ENCODE measurements at regions not wholly inside any gene's neighbourhood (a gene's known extent, or its start where the extent isn't known, plus 50 kb on each side); places are given as distances from the start of the nearest gene placed in this dataset.
"Not testable (repeated sequence)": the region's sequence is repeated elsewhere in the genome, so short reads cannot be mapped to it uniquely, and the experiment has no call there.

DNA sequence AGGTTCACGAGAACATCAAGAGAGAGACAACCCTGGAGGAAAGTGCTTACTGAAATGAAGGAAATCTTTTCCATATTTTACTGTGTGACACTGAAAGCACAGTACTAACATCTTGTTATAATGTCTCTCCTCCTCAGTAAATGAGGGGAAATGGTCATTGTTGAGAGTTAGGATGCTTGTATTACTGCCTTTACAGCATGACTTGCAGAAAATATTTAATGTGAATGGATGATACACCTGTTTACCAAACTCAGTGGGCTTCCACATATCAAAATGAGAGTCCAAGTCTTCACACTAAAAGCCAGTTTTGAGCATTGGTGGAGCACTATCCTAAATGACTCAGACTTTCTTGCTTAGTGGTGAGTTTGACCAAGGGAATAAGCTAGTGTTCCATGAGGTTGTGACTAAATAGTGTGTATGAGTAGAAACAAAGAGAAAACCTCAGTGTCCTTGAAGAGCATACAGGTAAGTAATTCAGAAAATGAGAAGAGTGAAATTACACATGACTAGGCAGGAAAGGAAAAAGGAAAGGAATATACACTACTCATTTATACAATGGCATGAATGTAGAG is 930.7 kb upstream of the CELF4 start:
- H3K4me1 ChIP-seq (ENCODE audit: control insufficient read depth in 2 of 2, insufficient read depth in 2 of 2, low read length in 2 of 2): no peaks in the 10 kb centered on the region
- H3K9me3 ChIP-seq (ENCODE audit: control insufficient read depth in 2 of 2, low read length in 2 of 2): peaks cover 0 to 2% of the 10 kb centered on the region in 2 donors
- no peaks in the 10 kb centered on the region for H3K27me3 ChIP-seq (ENCODE audit: control insufficient read depth in 2 of 2, insufficient read depth in 2 of 2, low read length in 2 of 2)
- no peaks in the 10 kb centered on the region for H3K36me3 ChIP-seq (ENCODE audit: control insufficient read depth in 2 of 2, insufficient read depth in 2 of 2, low read length in 2 of 2)
- no peak overlapping the region for H3K27ac ChIP-seq (ENCODE audit: low read depth in 2 of 2, low read length in 2 of 2)
- H3K9ac ChIP-seq (ENCODE audit: low read depth in 1 of 2, low read length in 2 of 2): no peak overlapping the region
- H3K4me3 ChIP-seq (ENCODE audit: low read length in 2 of 2): no peak overlapping the region

DNA sequence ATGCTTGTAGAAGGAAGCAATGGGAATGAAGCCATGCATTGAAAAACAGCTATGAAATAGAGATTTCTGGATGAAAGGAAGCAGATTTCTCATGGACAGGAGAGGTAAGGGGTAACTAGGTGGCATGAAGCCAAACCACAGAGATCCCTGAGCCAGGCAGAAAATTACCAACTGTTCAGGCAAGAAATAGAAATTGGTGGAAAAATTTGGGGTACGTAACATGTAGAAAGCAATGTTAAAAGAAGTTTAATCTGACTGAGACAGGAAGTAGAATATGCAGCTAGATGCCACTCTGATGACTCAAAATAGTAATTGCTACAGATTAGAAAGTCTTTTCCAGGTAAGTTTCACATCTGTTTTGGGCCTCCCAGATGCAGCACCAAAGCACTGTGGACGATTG is 928.5 kb upstream of the CELF4 start:
- no peak overlapping the region for H3K27ac ChIP-seq (ENCODE audit: low read depth in 2 of 2, low read length in 2 of 2)
- H3K9ac ChIP-seq (ENCODE audit: low read depth in 1 of 2, low read length in 2 of 2): no peak overlapping the region
- H3K4me1 ChIP-seq (ENCODE audit: control insufficient read depth in 2 of 2, insufficient read depth in 2 of 2, low read length in 2 of 2): no peaks in the 10 kb centered on the region
- no peaks in the 10 kb centered on the region for H3K36me3 ChIP-seq (ENCODE audit: control insufficient read depth in 2 of 2, insufficient read depth in 2 of 2, low read length in 2 of 2)
- no peaks in the 10 kb centered on the region for H3K27me3 ChIP-seq (ENCODE audit: control insufficient read depth in 2 of 2, insufficient read depth in 2 of 2, low read length in 2 of 2)
- peaks cover 0 to 2% of the 10 kb centered on the region in 2 donors for H3K9me3 ChIP-seq (ENCODE audit: control insufficient read depth in 2 of 2, low read length in 2 of 2)
- H3K4me3 ChIP-seq (ENCODE audit: low read length in 2 of 2): no peak overlapping the region

DNA sequence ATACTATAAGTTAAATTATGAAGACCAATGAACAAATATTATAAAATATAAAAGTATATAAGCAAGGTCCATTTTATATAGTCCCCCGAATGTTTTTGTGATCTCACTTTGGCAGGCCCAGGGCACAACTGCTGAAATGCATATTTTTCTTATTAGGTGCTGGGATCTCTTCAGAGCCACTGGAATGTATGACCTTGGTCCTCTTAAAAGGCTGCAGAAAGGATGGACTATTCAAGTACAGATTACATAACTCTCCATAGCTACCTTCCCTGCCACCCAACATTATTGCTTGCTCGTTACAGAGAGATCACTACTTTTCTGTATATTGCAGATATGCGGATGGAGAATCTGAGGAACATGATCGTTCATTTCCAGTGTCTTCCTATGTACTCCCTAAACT is 925.6 kb upstream of the CELF4 start:
- no peaks in the 10 kb centered on the region for H3K36me3 ChIP-seq (ENCODE audit: control insufficient read depth in 2 of 2, insufficient read depth in 2 of 2, low read length in 2 of 2)
- H3K4me1 ChIP-seq (ENCODE audit: control insufficient read depth in 2 of 2, insufficient read depth in 2 of 2, low read length in 2 of 2): no peaks in the 10 kb centered on the region
- no peak overlapping the region for H3K9ac ChIP-seq (ENCODE audit: low read depth in 1 of 2, low read length in 2 of 2)
- no peak overlapping the region for H3K4me3 ChIP-seq (ENCODE audit: low read length in 2 of 2)
- peaks cover 0 to 2% of the 10 kb centered on the region in 2 donors for H3K9me3 ChIP-seq (ENCODE audit: control insufficient read depth in 2 of 2, low read length in 2 of 2)
- no peaks in the 10 kb centered on the region for H3K27me3 ChIP-seq (ENCODE audit: control insufficient read depth in 2 of 2, insufficient read depth in 2 of 2, low read length in 2 of 2)
- no peak overlapping the region for H3K27ac ChIP-seq (ENCODE audit: low read depth in 2 of 2, low read length in 2 of 2)

DNA sequence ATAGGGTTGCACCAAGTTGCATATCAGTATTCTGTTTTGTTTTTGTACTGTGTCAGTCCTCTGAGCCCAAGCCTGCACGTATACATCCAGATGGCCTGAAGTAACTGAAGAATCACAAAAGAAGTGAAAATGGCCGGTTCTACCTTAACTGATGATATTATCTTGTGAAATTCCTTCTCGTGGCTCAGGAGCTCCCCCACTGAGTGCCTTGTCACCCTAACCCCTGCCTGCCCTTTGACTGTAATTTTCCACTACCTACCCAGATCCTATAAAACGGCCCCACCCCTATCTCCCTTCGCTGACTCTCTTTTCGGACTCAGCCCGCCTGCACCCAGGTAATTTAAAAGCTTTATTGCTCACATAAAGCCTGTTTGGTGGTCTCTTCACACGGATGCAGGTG is 924.1 kb upstream of the CELF4 start:
- H3K9ac ChIP-seq (ENCODE audit: low read depth in 1 of 2, low read length in 2 of 2); H3K9me3 ChIP-seq (ENCODE audit: control insufficient read depth in 2 of 2, low read length in 2 of 2); H3K4me3 ChIP-seq (ENCODE audit: low read length in 2 of 2); H3K36me3 ChIP-seq (ENCODE audit: control insufficient read depth in 2 of 2, insufficient read depth in 2 of 2, low read length in 2 of 2); H3K4me1 ChIP-seq (ENCODE audit: control insufficient read depth in 2 of 2, insufficient read depth in 2 of 2, low read length in 2 of 2); H3K27me3 ChIP-seq (ENCODE audit: control insufficient read depth in 2 of 2, insufficient read depth in 2 of 2, low read length in 2 of 2); H3K27ac ChIP-seq (ENCODE audit: low read depth in 2 of 2, low read length in 2 of 2): not testable (repeated sequence)

DNA sequence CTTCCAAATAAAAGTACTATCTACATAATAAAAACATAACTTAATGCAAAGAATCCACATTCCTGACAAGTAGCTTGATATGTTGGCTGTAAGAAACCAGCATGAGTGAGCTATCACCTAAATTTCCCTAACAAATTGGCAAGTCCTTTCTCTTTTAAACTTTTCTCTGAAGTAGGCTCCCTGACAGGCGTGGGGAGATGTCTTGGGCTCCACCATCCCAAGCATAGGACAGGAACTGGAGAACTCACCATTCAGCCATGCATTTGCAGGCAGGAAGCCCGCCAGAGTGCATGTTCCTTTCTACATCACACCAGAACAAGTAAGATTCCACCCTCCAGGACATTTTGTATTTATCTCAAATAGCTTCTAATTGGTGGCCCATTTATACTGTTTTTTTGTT is 921.9 kb upstream of the CELF4 start:
- peaks cover 0 to 1% of the 10 kb centered on the region in 2 donors for H3K9me3 ChIP-seq (ENCODE audit: control insufficient read depth in 2 of 2, low read length in 2 of 2)
- H3K4me1 ChIP-seq (ENCODE audit: control insufficient read depth in 2 of 2, insufficient read depth in 2 of 2, low read length in 2 of 2): no peaks in the 10 kb centered on the region
- H3K27me3 ChIP-seq (ENCODE audit: control insufficient read depth in 2 of 2, insufficient read depth in 2 of 2, low read length in 2 of 2): no peaks in the 10 kb centered on the region
- H3K4me3 ChIP-seq (ENCODE audit: low read length in 2 of 2): no peak overlapping the region
- H3K9ac ChIP-seq (ENCODE audit: low read depth in 1 of 2, low read length in 2 of 2): no peak overlapping the region
- H3K27ac ChIP-seq (ENCODE audit: low read depth in 2 of 2, low read length in 2 of 2): no peak overlapping the region
- H3K36me3 ChIP-seq (ENCODE audit: control insufficient read depth in 2 of 2, insufficient read depth in 2 of 2, low read length in 2 of 2): no peaks in the 10 kb centered on the region

DNA sequence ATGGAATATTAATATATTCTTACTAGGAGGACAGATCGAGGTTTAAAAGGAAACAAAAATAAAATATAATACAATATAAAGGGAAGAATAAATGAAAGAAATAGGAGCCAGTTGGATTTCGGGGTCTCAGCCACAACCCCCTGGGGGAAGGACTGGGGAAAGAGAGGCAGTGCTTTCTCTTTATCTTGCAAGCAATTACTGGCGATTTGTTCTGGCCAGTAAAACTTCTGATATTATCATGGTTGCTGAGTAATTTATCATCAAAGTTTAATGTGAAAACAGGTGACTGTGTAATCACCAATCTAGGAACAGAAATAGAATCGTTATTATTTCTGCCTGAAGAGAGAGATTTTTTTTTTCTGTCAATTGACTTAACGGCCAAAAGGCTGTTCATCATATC is 917.7 kb upstream of the CELF4 start:
- Histone ChIP-seq H3K27me3 (ENCODE audit: control insufficient read depth in 2 of 2, insufficient read depth in 2 of 2, low read length in 2 of 2) (no peaks in the 10 kb centered on the region), H3K9ac (ENCODE audit: low read depth in 1 of 2, low read length in 2 of 2) (no peak overlapping the region), H3K4me1 (ENCODE audit: control insufficient read depth in 2 of 2, insufficient read depth in 2 of 2, low read length in 2 of 2) (no peaks in the 10 kb centered on the region), H3K4me3 (ENCODE audit: low read length in 2 of 2) (no peak overlapping the region), H3K9me3 (ENCODE audit: control insufficient read depth in 2 of 2, low read length in 2 of 2) (no peaks in the 10 kb centered on the region), H3K36me3 (ENCODE audit: control insufficient read depth in 2 of 2, insufficient read depth in 2 of 2, low read length in 2 of 2) (no peaks in the 10 kb centered on the region), H3K27ac (ENCODE audit: low read depth in 2 of 2, low read length in 2 of 2) (no peak overlapping the region)

DNA sequence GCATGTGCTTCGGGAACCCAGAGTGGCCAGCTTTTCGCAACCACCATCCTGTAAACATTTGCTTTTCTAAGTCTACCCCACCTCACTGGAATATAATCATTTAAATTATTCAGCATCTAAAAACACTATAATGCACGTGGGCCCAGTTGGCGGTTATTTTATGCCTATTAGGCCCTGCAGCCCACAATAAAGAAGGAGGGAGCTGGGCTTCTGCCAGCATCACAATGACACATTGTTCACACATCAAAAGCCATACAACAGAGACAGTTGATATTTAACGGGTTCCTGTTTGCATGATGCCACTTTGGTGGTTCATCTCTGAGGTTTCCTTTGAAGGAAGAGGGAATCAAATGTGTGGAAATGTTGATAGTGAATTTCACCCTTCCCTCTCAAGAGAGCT is 916.0 kb upstream of the CELF4 start:
- Histone ChIP-seq H3K9ac (ENCODE audit: low read depth in 1 of 2, low read length in 2 of 2) (no peak overlapping the region), H3K27ac (ENCODE audit: low read depth in 2 of 2, low read length in 2 of 2) (no peak overlapping the region), H3K4me3 (ENCODE audit: low read length in 2 of 2) (no peak overlapping the region), H3K27me3 (ENCODE audit: control insufficient read depth in 2 of 2, insufficient read depth in 2 of 2, low read length in 2 of 2) (no peaks in the 10 kb centered on the region), H3K36me3 (ENCODE audit: control insufficient read depth in 2 of 2, insufficient read depth in 2 of 2, low read length in 2 of 2) (no peaks in the 10 kb centered on the region), H3K9me3 (ENCODE audit: control insufficient read depth in 2 of 2, low read length in 2 of 2) (no peaks in the 10 kb centered on the region), H3K4me1 (ENCODE audit: control insufficient read depth in 2 of 2, insufficient read depth in 2 of 2, low read length in 2 of 2) (no peaks in the 10 kb centered on the region)

DNA sequence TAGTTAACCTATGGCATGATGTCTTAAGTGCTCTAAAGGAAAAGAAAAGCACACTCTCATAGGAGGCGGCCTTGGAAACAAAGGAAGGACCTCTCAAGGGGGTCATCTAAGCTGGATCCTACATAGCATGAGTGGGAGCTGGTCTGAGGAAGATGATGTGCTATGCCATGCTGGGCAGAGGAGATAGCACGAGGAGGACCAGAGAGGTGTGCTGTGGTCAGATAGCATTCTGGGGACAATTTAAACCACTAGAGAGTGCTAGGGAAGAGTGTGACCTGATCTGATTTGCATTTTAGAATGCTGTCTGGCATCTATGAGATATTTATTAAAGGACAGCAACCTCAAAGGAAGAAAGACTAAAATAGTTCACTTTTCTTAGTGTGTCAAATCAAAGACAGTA is 910.1 kb upstream of the CELF4 start:
- H3K9me3 ChIP-seq (ENCODE audit: control insufficient read depth in 2 of 2, low read length in 2 of 2): no peaks in the 10 kb centered on the region
- no peak overlapping the region for H3K27ac ChIP-seq (ENCODE audit: low read depth in 2 of 2, low read length in 2 of 2)
- no peaks in the 10 kb centered on the region for H3K4me1 ChIP-seq (ENCODE audit: control insufficient read depth in 2 of 2, insufficient read depth in 2 of 2, low read length in 2 of 2)
- no peaks in the 10 kb centered on the region for H3K27me3 ChIP-seq (ENCODE audit: control insufficient read depth in 2 of 2, insufficient read depth in 2 of 2, low read length in 2 of 2)
- H3K9ac ChIP-seq (ENCODE audit: low read depth in 1 of 2, low read length in 2 of 2): no peak overlapping the region
- H3K4me3 ChIP-seq (ENCODE audit: low read length in 2 of 2): no peak overlapping the region
- no peaks in the 10 kb centered on the region for H3K36me3 ChIP-seq (ENCODE audit: control insufficient read depth in 2 of 2, insufficient read depth in 2 of 2, low read length in 2 of 2)

DNA sequence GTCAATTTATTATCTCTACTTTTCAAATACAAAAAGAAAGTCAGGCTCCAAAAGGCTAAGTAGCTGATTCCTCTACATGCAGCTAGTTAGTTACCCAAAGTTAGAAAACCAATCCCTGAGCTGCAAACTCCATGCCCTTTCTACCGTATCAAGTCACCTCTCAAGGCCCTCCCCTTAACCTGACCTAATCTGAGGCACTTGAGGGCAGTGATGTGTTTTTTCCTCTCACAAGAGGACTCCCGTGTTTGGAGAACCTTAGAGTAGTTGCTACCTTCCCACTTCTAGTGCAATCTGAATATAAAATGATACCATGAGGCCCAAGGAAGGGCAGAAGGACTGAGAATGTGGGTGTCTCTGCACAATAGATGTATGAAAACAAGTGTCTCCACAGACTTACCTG is 907.9 kb upstream of the CELF4 start:
- H3K9me3 ChIP-seq (ENCODE audit: control insufficient read depth in 2 of 2, low read length in 2 of 2): peaks cover 0 to 3% of the 10 kb centered on the region in 2 donors
- no peak overlapping the region for H3K27ac ChIP-seq (ENCODE audit: low read depth in 2 of 2, low read length in 2 of 2)
- H3K4me3 ChIP-seq (ENCODE audit: low read length in 2 of 2): no peak overlapping the region
- H3K4me1 ChIP-seq (ENCODE audit: control insufficient read depth in 2 of 2, insufficient read depth in 2 of 2, low read length in 2 of 2): no peaks in the 10 kb centered on the region
- H3K36me3 ChIP-seq (ENCODE audit: control insufficient read depth in 2 of 2, insufficient read depth in 2 of 2, low read length in 2 of 2): no peaks in the 10 kb centered on the region
- no peak overlapping the region for H3K9ac ChIP-seq (ENCODE audit: low read depth in 1 of 2, low read length in 2 of 2)
- no peaks in the 10 kb centered on the region for H3K27me3 ChIP-seq (ENCODE audit: control insufficient read depth in 2 of 2, insufficient read depth in 2 of 2, low read length in 2 of 2)

DNA sequence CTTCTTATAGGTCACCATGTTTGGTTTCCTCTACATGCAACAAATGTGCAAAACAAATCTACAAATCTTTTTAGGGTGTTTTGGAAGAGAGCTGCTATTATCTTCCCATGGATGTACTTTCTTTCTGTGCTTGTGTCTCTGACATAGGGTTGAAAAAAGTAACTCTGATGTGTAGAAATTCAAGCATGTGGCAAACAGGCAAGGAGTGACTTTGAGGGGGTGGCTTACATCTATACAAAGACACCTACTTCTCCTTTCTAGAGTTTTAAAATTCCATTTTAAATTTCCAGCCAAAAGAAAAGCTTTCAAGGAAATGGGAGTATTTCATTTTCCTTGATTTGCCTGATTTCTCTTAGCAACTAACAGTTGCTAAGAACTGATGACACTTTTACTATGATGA is 904.8 kb upstream of the CELF4 start:
- H3K9me3 ChIP-seq (ENCODE audit: control insufficient read depth in 2 of 2, low read length in 2 of 2): peaks cover 0 to 3% of the 10 kb centered on the region in 2 donors
- no peaks in the 10 kb centered on the region for H3K36me3 ChIP-seq (ENCODE audit: control insufficient read depth in 2 of 2, insufficient read depth in 2 of 2, low read length in 2 of 2)
- no peak overlapping the region for H3K27ac ChIP-seq (ENCODE audit: low read depth in 2 of 2, low read length in 2 of 2)
- H3K4me1 ChIP-seq (ENCODE audit: control insufficient read depth in 2 of 2, insufficient read depth in 2 of 2, low read length in 2 of 2): no peaks in the 10 kb centered on the region
- H3K27me3 ChIP-seq (ENCODE audit: control insufficient read depth in 2 of 2, insufficient read depth in 2 of 2, low read length in 2 of 2): no peaks in the 10 kb centered on the region
- no peak overlapping the region for H3K4me3 ChIP-seq (ENCODE audit: low read length in 2 of 2)
- H3K9ac ChIP-seq (ENCODE audit: low read depth in 1 of 2, low read length in 2 of 2): no peak overlapping the region

DNA sequence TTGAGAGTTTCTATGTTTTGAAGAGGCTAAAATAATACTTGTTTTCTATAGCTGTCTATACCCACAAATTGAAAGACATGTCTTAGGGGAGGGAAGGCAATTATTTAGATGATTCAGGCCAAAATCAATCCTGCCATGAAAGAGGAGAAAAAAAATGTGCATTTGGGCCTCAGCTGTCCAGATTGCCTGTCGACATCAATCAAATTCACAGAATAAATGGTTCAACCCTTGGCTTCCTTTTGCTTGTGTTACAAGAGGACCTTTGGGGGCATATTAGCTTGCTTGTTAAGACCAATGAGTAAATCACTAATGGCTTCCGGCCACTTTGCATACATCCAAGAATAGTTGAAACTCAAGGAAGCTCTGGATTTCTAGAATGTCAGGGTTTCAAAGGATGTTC is 900.8 kb upstream of the CELF4 start:
- Histone ChIP-seq H3K9me3 (ENCODE audit: control insufficient read depth in 2 of 2, low read length in 2 of 2) (peaks cover 0 to 3% of the 10 kb centered on the region in 2 donors), H3K4me1 (ENCODE audit: control insufficient read depth in 2 of 2, insufficient read depth in 2 of 2, low read length in 2 of 2) (no peaks in the 10 kb centered on the region)

More for the DNA sequence above, 900.8 kb upstream of the CELF4 start:
- Histone ChIP-seq H3K4me3 (ENCODE audit: low read length in 2 of 2) (no peak overlapping the region), H3K9ac (ENCODE audit: low read depth in 1 of 2, low read length in 2 of 2) (no peak overlapping the region), H3K27me3 (ENCODE audit: control insufficient read depth in 2 of 2, insufficient read depth in 2 of 2, low read length in 2 of 2) (no peaks in the 10 kb centered on the region), H3K27ac (ENCODE audit: low read depth in 2 of 2, low read length in 2 of 2) (no peak overlapping the region), H3K36me3 (ENCODE audit: control insufficient read depth in 2 of 2, insufficient read depth in 2 of 2, low read length in 2 of 2) (no peaks in the 10 kb centered on the region)
